AG04450 (cell line): ENCODE measurements at regions not wholly inside any gene's neighbourhood (a gene's known extent, or its start where the extent isn't known, plus 50 kb on each side); places are given as distances from the start of the nearest gene placed in this dataset.

Source experiments
- CTCF ChIA-PET: fragments of 300-600, 350-600 bp; formaldehyde crosslinking; extraction: SDS; loops from one replicate; lab custom pipeline; 2022; ENCODE audit warnings: antibody characterized with exemption, inconsistent platforms; lab: Charles Lee
- POLR2A ChIA-PET: fragments of 350-600 bp; formaldehyde crosslinking; extraction: SDS; loops from one replicate; lab custom pipeline; 2021; ENCODE audit warnings: antibody characterized with exemption, inconsistent platforms; lab: Yijun Ruan, JAX
- DNase-seq: peaks from one replicate; pipeline ENCODE4 v3.0.0-alpha.2; 2011; ENCODE audit warnings: low read depth, low spot score
- H3K27ac ChIP-seq: one replicate; pipeline ENCODE4 v1.5.1; 2012; ENCODE audit warnings: low read depth, low read length, control low read depth
- H3K27me3 ChIP-seq: one replicate; pipeline ENCODE4 v1.6.0; 2012; ENCODE audit warnings: low read length; ENCODE audit not compliant: control insufficient read depth, insufficient read depth
- H3K4me3 ChIP-seq: 2 replicates; pipeline ENCODE4 v1.5.1; 2011; ENCODE audit warnings: mild to moderate bottlenecking, low read depth, low read length, control low read depth
- H3K9me3 ChIP-seq: 2 replicates; pipeline ENCODE4 v1.5.1; 2012; ENCODE audit warnings: low read length; ENCODE audit not compliant: control insufficient read depth, insufficient read depth
- TF ChIP-seq, protein P1 (sequence below): IDR thresholded peaks from 2 replicates; pipeline ENCODE4 v1.5.1; 2011; ENCODE audit warnings: low read depth, low read length, control low read depth, inconsistent platforms

GRCh38 chr4:186782302-186782701 lies 58.6 kb upstream of the FAT1 start:
- ChIA-PET CTCF (no interaction called here), POLR2A (interaction anchor here (0.6 kb wide), 1 partner anchor 144 kb away, joined by 3 read pairs; no protein-coding TSS in a partner anchor)
- Histone ChIP-seq H3K9me3 (peaks cover 3% of the 10 kb centered on the region; the same call in 1 of the 2 replicates), H3K4me3 (no peak overlapping the region), H3K27ac (no peak overlapping the region), H3K27me3 (no peaks in the 10 kb centered on the region)
- TF ChIP-seq, protein P1, sequence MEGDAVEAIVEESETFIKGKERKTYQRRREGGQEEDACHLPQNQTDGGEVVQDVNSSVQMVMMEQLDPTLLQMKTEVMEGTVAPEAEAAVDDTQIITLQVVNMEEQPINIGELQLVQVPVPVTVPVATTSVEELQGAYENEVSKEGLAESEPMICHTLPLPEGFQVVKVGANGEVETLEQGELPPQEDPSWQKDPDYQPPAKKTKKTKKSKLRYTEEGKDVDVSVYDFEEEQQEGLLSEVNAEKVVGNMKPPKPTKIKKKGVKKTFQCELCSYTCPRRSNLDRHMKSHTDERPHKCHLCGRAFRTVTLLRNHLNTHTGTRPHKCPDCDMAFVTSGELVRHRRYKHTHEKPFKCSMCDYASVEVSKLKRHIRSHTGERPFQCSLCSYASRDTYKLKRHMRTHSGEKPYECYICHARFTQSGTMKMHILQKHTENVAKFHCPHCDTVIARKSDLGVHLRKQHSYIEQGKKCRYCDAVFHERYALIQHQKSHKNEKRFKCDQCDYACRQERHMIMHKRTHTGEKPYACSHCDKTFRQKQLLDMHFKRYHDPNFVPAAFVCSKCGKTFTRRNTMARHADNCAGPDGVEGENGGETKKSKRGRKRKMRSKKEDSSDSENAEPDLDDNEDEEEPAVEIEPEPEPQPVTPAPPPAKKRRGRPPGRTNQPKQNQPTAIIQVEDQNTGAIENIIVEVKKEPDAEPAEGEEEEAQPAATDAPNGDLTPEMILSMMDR: no peak
- no peak for DNase-seq

GRCh38 chr4:186787536-186787935 lies 63.9 kb upstream of the FAT1 start:
- TF ChIP-seq, protein P1: no peak
- no peak overlapping the region for H3K27ac ChIP-seq
- DNase-seq: no peak
- ChIA-PET CTCF (no interaction called here), POLR2A (no interaction called here)
- H3K9me3 ChIP-seq: no peaks in the 10 kb centered on the region
- H3K4me3 ChIP-seq: no peak overlapping the region
- H3K27me3 ChIP-seq: no peaks in the 10 kb centered on the region

DNA sequence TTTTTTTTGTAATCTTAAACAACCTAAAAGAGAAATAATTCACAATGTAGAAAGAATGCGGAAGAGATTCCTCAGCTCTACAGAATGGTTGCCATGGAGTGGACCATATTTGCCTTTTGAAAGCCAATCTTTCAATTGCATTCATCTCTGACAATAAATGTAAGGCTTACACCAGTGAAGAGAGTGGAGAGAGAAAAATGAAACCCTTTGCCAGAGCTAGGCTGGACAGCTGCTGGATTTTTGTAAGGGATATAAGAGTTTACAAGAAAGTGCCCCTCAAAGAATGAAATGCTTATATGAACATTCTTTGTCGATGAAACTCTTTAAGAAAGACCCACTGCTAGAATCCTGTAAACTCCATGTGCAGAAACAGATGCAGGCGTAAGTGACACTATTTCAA lies 66.0 kb upstream of the FAT1 start:
- POLR2A ChIA-PET: interaction anchor here (0.5 to 1.3 kb wide), 3 partner anchors 8 to 110 kb away, joined by 3 to 5 read pairs (median 3); no protein-coding TSS in a partner anchor
- Histone ChIP-seq H3K27ac (no peak overlapping the region), H3K4me3 (no peak overlapping the region), H3K27me3 (no peaks in the 10 kb centered on the region), H3K9me3 (no peaks in the 10 kb centered on the region)
- CTCF ChIA-PET: no interaction called here
- DNase-seq: peak; percentile 66
- TF ChIP-seq, protein P1: no peak

- Histone ChIP-seq H3K4me3 (no peak overlapping the region), H3K9me3 (no peaks in the 10 kb centered on the region), H3K27ac (no peak overlapping the region), H3K27me3 (no peaks in the 10 kb centered on the region)
- POLR2A ChIA-PET: interaction anchor here (0.7 to 1.3 kb wide), 3 partner anchors 9 to 65 kb away, joined by 3 to 5 read pairs (median 4); no protein-coding TSS in a partner anchor
- no peak for DNase-seq
- CTCF ChIA-PET: interaction anchor here (0.9 to 1.3 kb wide), 3 partner anchors 24 to 204 kb away, joined by 3 to 4 read pairs (median 4); no protein-coding TSS in a partner anchor
- TF ChIP-seq, protein P1: no peak
These were observed 67.0 kb upstream of the FAT1 start for GRCh38 chr4:186790630-186791029.

DNA sequence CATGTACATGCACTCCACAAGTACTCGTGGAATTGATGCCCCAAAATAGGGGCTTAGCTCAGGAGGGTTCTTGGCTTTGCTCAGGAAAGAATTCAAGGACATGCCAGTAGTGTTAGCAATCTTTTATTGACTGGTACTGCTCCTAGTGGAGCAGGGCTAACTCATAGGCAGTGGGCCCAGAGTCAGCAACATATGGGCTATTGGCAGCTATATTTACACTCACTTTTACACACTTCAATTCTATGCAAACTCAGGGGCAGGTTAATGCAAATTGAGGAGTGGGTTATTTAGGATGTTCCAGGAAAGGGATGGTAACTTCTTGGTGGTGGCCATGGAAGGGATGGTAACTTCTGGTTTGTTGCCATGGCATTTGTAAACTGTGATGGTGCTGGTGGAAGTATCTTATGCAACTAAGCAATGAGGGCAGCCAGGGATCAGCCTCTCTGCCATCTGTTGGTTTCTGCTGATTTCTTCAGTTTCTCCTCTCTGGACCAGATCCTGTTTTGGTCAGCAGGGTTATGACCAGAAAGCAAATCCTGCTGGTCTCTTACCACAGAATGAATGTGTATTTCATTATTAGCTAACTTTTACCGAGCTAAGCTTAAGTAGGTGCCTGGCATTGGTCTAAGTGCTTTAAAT lies 69.2 kb upstream of the FAT1 start:
- Histone ChIP-seq H3K27me3 (no peaks in the 10 kb centered on the region), H3K9me3 (no peaks in the 10 kb centered on the region), H3K27ac (no peak overlapping the region), H3K4me3 (no peak overlapping the region)
- ChIA-PET POLR2A (interaction anchor here (0.9 kb wide), 1 partner anchor 52 kb away, joined by 3 read pairs; no protein-coding TSS in a partner anchor), CTCF (interaction anchor here (1.0 to 2.4 kb wide), 4 partner anchors 8 to 206 kb away, joined by 4 to 5 read pairs (median 5); no protein-coding TSS in a partner anchor)
- TF ChIP-seq, protein P1: peak; percentile 10; the same call in 1 of the 2 replicates
- peak; percentile 59 for DNase-seq
